ENCODE measurements at regions not wholly inside any gene's neighbourhood (a gene's known extent, or its start where the extent isn't known, plus 50 kb on each side); places are given as distances from the start of the nearest gene placed in this dataset.

DNA sequence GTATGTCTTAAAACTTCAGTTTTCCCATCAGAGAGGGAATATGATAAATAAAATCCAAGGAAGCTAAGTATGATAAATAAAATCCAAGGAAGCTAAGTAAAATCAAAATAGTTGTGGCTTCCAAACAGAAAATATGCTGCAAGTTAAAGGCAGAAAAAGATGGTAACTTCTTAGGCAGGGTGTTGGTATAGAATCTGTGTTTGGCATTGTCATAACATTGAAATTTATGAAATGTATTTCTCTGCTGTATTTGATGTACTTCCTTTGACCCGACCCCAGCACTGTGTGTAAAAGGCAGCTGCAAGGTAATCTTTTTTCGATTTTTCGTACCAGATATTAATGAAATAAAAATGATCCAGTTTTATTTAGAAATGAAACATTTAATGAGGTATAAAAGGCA is 537.2 kb downstream of the TFEC start:
- TF ChIP-seq GATA1 (IDR thresholded peaks at IDR 0.05; ENCODE audit: low read depth, low read length) (no peak), POLR2A (IDR thresholded peaks at IDR 0.05; ENCODE audit: low read length) (no peak)
- no peak for DNase-seq

DNA sequence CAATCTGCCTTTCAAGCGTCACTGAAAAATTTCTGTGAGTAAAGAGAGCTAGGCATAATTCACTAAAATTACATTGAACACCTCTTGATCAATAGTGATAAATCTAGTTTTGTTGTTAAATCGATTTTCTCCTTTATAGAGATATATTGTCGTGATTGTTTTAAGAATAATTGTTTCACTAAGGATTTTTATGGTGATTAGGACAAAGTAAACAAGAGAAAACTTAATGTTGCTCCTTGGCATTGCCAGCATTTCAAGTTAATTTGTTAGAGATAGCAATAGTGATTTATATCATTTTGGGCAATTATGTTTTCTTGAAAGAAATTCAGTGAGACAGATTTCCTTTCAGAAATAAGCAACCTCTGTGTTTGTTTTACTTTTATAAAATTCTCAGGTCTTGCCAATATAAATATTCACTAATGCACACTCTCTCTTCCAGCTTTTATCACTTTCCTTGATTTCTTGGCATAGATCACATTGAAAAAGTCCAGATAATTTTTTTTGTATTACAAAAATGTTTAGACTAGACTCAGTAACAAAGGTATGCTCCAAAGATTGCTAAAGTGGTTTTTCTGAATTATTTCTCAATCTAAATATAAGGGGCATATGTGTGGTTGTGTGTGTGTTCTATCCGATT is 538.7 kb downstream of the TFEC start:
- TF ChIP-seq GATA1 (IDR thresholded peaks at IDR 0.05; ENCODE audit: low read depth, low read length) = no peak
- TF ChIP-seq POLR2A (IDR thresholded peaks at IDR 0.05; ENCODE audit: low read length) = no peak
- DNase-seq = no peak

GRCh38 chr7:115479448-115479847 is 551.1 kb downstream of the TFEC start:
- DNase-seq = no peak
- TF ChIP-seq POLR2A (IDR thresholded peaks at IDR 0.05; ENCODE audit: low read length) = no peak
- TF ChIP-seq GATA1 (IDR thresholded peaks at IDR 0.05; ENCODE audit: low read depth, low read length) = no peak

DNA sequence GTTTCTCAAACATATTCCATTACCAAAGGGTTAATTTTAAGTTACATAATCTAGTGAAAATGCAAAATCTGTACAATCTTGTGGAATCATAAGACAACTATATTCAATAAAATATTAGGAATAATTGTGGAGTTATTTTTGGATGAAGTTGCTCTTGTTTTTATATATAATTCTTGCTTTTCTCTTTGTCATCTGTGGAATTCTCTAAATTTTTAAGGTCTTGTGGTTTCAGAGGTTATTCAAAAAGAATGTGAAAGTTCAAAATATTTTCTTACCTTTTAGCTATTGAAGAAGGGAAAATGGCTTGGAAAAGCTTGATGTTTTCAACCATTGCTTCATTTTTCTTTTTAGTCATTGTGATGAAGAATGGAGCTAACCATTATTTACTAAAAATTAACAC is 552.1 kb downstream of the TFEC start:
- TF ChIP-seq GATA1 (IDR thresholded peaks at IDR 0.05; ENCODE audit: low read depth, low read length) = no peak
- TF ChIP-seq POLR2A (IDR thresholded peaks at IDR 0.05; ENCODE audit: low read length) = no peak
- DNase-seq = no peak

DNA sequence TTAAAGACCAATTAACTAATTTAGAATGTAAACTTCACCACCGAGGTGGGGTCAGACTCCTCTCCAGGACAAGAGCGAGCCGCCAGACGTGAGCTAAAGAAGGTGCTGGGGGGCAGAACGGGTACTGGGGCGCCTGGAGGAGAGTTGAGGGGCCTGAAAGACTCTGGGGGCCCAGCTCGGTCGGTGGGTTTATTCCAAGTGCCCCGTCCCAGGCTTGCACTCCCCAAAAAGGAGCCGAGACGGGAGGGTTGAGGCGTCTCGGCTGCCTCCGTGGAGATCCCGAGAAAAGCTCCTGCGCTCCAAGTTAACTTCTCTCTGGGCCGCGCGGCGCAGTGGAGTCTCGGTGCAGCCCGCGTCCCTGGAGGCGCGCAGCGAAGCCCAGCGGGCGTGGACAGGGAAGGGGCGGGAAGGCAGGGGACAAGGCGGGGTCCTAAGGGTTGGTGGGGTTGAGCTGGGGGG is 553.3 kb downstream of the TFEC start:
- no peak for TF ChIP-seq GATA1 (IDR thresholded peaks at IDR 0.05; ENCODE audit: low read depth, low read length)
- TF ChIP-seq POLR2A (IDR thresholded peaks at IDR 0.05; ENCODE audit: low read length) = no peak
- DNase-seq = no peak

- TF ChIP-seq POLR2A (IDR thresholded peaks at IDR 0.05; ENCODE audit: low read length) (no peak), GATA1 (IDR thresholded peaks at IDR 0.05; ENCODE audit: low read depth, low read length) (no peak)
- DNase-seq = no peak
Observed at GRCh38 chr7:115476671-115477181, 553.8 kb downstream of the TFEC start.

DNA sequence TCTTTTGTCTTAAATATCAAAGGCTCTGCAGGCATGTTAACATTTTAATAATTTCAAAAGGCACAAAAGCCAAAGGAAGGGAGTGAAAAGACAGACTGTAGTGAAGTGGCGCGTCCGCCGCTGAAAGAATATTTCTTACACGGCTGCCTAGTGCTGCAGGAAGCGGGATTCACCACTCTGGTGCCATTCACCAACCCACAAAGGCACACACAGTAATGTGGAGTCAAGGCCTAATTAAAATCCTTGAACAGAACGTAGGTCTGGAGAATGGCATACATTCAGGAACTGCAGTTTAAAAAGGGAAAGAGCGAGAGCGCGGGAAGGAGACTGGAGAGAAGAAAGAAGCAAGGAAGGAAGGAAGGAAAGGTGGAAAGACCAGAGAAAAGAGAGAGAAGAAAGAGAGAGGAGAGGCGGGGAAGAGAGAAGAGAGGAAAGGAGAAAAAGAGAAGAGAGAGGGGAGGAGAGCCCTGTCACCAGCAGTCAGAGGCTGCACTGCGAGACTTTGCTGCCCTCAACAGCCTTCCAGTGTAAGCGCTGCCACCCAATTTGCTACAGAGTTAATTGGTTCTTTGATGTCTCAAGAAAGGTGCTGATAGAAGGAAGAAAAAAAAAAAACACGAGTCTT is 554.0 kb downstream of the MDFIC start:
- DNase-seq = no peak
- no peak for TF ChIP-seq GATA1 (IDR thresholded peaks at IDR 0.05; ENCODE audit: low read depth, low read length)
- no peak for TF ChIP-seq POLR2A (IDR thresholded peaks at IDR 0.05; ENCODE audit: low read length)

DNA sequence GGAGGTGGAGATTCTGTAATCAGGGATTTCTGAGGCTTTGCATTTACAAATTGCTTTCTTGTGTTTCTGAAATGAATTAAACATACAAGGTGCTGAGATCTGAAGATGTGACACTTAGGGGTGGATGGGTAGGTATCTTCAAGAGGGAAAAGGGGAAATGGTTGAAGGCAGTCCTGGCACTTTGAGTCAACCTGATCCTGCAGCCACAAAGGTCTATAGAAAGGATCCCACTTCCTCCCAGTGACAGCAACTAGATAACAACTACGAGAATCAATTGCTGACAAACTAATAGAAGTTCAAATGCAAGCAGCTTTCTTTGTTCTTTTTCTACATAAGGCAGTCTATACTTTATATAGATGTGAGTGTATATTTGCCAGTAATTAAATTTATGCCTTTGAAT is 553.3 kb downstream of the MDFIC start:
- DNase-seq = no peak
- TF ChIP-seq POLR2A (IDR thresholded peaks at IDR 0.05; ENCODE audit: low read length) (no peak), GATA1 (IDR thresholded peaks at IDR 0.05; ENCODE audit: low read depth, low read length) (no peak)

DNA sequence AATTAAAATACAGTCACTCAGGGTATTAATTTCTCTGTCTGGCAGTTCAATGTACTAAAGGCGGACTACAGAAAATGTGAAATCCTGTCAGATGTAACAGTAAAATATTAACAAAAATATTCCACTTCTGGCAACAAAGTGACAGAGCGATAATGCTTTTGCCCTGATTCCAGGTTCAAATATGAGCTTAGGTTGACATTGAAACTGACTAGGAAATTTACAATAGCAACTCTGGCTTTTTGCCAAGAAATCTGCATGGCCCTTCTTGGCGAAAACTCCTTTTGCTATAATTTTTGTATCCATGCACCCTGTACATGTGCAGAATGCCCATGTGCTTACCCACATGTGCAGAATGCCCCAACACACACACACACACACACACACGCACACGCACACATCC is 552.2 kb downstream of the MDFIC start:
- no peak for DNase-seq
- no peak for TF ChIP-seq GATA1 (IDR thresholded peaks at IDR 0.05; ENCODE audit: low read depth, low read length)
- TF ChIP-seq POLR2A (IDR thresholded peaks at IDR 0.05; ENCODE audit: low read length) = no peak

DNA sequence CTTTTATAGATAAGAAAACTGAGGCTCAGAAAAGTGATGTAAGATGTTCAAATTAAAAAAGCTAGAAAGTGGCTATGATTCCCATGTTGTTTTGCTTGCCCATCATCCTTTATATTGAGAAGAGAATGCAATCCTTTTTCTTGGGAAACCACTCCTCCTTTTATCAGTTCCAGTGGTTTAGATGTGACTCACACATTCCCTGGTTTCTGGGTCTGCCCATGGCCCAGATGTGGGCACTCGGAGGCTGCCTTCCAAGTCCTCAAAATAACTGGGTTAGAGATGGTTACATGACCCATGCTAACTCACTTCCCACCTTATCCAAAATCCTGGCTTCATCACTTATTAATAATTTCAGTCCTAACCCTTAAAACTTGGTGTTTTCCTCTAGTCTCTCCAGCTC is 550.0 kb downstream of the MDFIC start:
- TF ChIP-seq GATA1 (IDR thresholded peaks at IDR 0.05; ENCODE audit: low read depth, low read length) = no peak
- no peak for TF ChIP-seq POLR2A (IDR thresholded peaks at IDR 0.05; ENCODE audit: low read length)
- DNase-seq = no peak

DNA sequence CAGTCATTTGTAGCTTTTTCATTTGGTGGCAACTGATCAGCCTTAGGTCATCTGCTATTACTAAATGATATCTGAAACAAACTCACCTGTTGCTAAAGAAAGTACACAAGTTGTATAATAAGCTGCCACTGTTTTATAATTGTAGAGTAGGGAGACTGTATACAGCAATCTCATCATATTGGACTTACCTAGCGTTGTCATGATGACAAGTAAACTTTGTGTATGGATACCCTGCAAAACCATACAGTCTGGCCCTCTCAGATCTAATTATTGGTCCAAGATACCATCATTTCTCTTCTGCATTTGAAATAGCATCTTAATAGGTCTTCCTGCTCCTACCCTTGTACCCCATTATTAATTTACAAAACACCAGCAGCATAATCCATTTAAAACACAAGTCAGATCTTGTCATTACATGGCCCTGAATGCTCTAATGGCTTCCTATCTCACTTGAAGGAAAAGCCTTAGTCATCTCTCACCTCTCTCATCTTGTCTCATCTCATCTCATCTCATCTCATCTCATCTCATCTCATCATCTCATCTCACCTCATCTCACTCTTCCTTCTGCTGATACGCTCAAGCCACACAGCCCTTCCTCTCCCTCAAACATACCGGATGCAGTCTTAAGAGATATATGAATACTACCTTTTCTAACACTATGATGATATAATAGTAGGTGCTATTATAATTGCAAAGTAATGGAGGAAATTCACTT is 540.6 kb downstream of the MDFIC start:
- TF ChIP-seq POLR2A (IDR thresholded peaks at IDR 0.05; ENCODE audit: low read length) = no peak
- TF ChIP-seq GATA1 (IDR thresholded peaks at IDR 0.05; ENCODE audit: low read depth, low read length) = no peak
- no peak for DNase-seq

- TF ChIP-seq GATA1 (IDR thresholded peaks at IDR 0.05; ENCODE audit: low read depth, low read length) (no peak), POLR2A (IDR thresholded peaks at IDR 0.05; ENCODE audit: low read length) (no peak)
- DNase-seq = no peak
Observed at GRCh38 chr7:115449689-115450088, 527.8 kb downstream of the MDFIC start.

- TF ChIP-seq GATA1 (IDR thresholded peaks at IDR 0.05; ENCODE audit: low read depth, low read length) (no peak), POLR2A (IDR thresholded peaks at IDR 0.05; ENCODE audit: low read length) (no peak)
- no peak for DNase-seq
Observed at GRCh38 chr7:115447495-115447894, 525.6 kb downstream of the MDFIC start.

- DNase-seq = no peak
- TF ChIP-seq GATA1 (IDR thresholded peaks at IDR 0.05; ENCODE audit: low read depth, low read length) (no peak), POLR2A (IDR thresholded peaks at IDR 0.05; ENCODE audit: low read length) (no peak)
Observed at GRCh38 chr7:115441033-115441432, 519.1 kb downstream of the MDFIC start.

Measured in erythroblast (primary cell).